K562 (cell line): ENCODE measurements at regions not wholly inside any gene's neighbourhood (a gene's known extent, or its start where the extent isn't known, plus 50 kb on each side); places are given as distances from the start of the nearest gene placed in this dataset.

Experiments
- ATAC-seq: fragments of 200-7000 bp; cut with Tn5 transposase; 3 replicates; pipeline ENCODE4 v1.9.1; 2020; ENCODE audit warnings: moderate library complexity
- BruUV-seq: library from RNA; stranded (reverse); fragments of 400-500 nt; replicated peaks from 2 replicates; lab custom pipeline; 2021; lab: Mats Ljungman, UMichigan
- CTCF ChIA-PET: fragments of 300-600 bp; formaldehyde crosslinking; extraction: SDS; loops from one replicate; lab custom pipeline; 2021; ENCODE audit warnings: low intra/inter-chr PET ratio; lab: Yijun Ruan, JAX
- POLR2A ChIA-PET: fragments of 300-600, 350-650 bp; sonication (Branson Sonifier 250); formaldehyde crosslinking; extraction: SDS; loops from one replicate; lab custom pipeline; 2021; ENCODE audit warnings: antibody characterized with exemption, inconsistent platforms; lab: Yijun Ruan, JAX
- DNase-seq, 4 experiments: peaks; one replicate each; pipeline versions ENCODE4 v3.0.0 to v3.0.0-alpha.2; 2011 to 2018; ENCODE audit warnings: low spot score in 3 of 4, mixed read lengths in 3 of 4; ENCODE audit errors: extremely low read depth in 1 of 4
- FAIRE-seq: peaks from 2 replicates; lab custom pipeline; 2011; peaks lifted over from hg19 to GRCh38; lab: Jason Lieb, UNC
- H2AFZ ChIP-seq: 2 replicates; pipeline ENCODE4 v1.6.0; 2011; ENCODE audit warnings: low read depth, low read length, control low read depth, inconsistent platforms
- H3K27ac ChIP-seq: fragments of 200-600 bp; 3 replicates; pipeline ENCODE4 v1.8.0; 2011; ENCODE audit warnings: low read depth, mild to moderate bottlenecking, control low read depth, inconsistent platforms, low read length, moderate library complexity, mixed read lengths; ENCODE audit errors: extremely low read depth
- H3K27me3 ChIP-seq, 2 experiments: fragments of 300-600 bp in 1 of 2; 2 replicates in 1 of 2; 3 replicates in 1 of 2; pipeline versions ENCODE4 v1.6.0 to v1.8.0; 2011; ENCODE audit warnings: inconsistent platforms in 2 of 2, low read length in 2 of 2, mild to moderate bottlenecking in 1 of 2, mixed read lengths in 1 of 2, moderate library complexity in 1 of 2; ENCODE audit not compliant: control insufficient read depth in 2 of 2, insufficient read depth in 2 of 2
- H3K36me3 ChIP-seq: fragments of 300-600 bp; 3 replicates; pipeline ENCODE4 v1.8.0; 2011; ENCODE audit warnings: mild to moderate bottlenecking, low read length, inconsistent platforms; ENCODE audit not compliant: control insufficient read depth, insufficient read depth
- H3K4me1 ChIP-seq, 2 experiments: fragments of 200-600 bp in 1 of 2; replicated peaks in 1 of 2; 2 replicates in 1 of 2; 3 replicates in 1 of 2; pipeline versions ENCODE4 v1.5.1 to v1.8.0; 2011; ENCODE audit warnings: inconsistent platforms in 2 of 2, low read length in 2 of 2, mild to moderate bottlenecking in 1 of 2, mixed read lengths in 1 of 2, moderate library complexity in 1 of 2; ENCODE audit not compliant: control insufficient read depth in 2 of 2, insufficient read depth in 2 of 2
- H3K4me2 ChIP-seq: 2 replicates; pipeline ENCODE4 v1.6.1; 2011; ENCODE audit warnings: low read length, control low read depth, inconsistent platforms, mixed read lengths; ENCODE audit not compliant: insufficient read depth
- H3K4me3 ChIP-seq: fragments of 200-600 bp; sonication (generic), shearing (Covaris generic); 2 replicates; pipeline ENCODE4 v1.5.1; 2016; ENCODE audit warnings: control low read depth, inconsistent platforms
- H3K79me2 ChIP-seq: fragments of 200-600 bp; 3 replicates; pipeline ENCODE4 v1.8.0; 2011; ENCODE audit warnings: low read length, inconsistent platforms; ENCODE audit not compliant: control insufficient read depth, insufficient read depth
- H3K9ac ChIP-seq, 2 experiments: 2 replicates each; pipeline versions ENCODE4 v1.6.0 to v1.6.1; 2011; ENCODE audit warnings: low read depth in 2 of 2, low read length in 2 of 2, control low read depth in 1 of 2, inconsistent platforms in 1 of 2, mild to moderate bottlenecking in 1 of 2, mixed read lengths in 1 of 2; ENCODE audit not compliant: insufficient read depth in 1 of 2
- H3K9me1 ChIP-seq: one replicate; pipeline ENCODE4 v1.6.0; 2011; ENCODE audit warnings: inconsistent platforms, mild to moderate bottlenecking, low read length, moderate library complexity; ENCODE audit not compliant: control insufficient read depth, insufficient read depth
- H3K9me3 ChIP-seq: replicated peaks from 2 replicates; pipeline ENCODE4 v1.5.1; 2011; ENCODE audit warnings: low read depth, low read length, inconsistent platforms; ENCODE audit not compliant: control insufficient read depth, insufficient read depth
- H4K20me1 ChIP-seq: replicated peaks from 2 replicates; pipeline ENCODE4 v1.6.1; 2011; ENCODE audit warnings: low read length, inconsistent platforms, mixed read lengths; ENCODE audit not compliant: control insufficient read depth, insufficient read depth
- CCAR2 ChIP-seq: fragments of 200-400 bp; formaldehyde crosslinking; IDR thresholded peaks from 2 replicates; pipeline ENCODE4 v1.6.1; 2017; ENCODE audit warnings: mild to moderate bottlenecking, low read depth, low read length
- ELF4 ChIP-seq: fragments of 450-650 bp; formaldehyde crosslinking; IDR thresholded peaks from 2 replicates; pipeline ENCODE4 v1.4.0; 2022; ENCODE audit warnings: missing genetic modification characterization
- KAT2B ChIP-seq: IDR thresholded peaks from one replicate; pipeline ENCODE4 v1.6.1; 2012; ENCODE audit warnings: low read depth, mild to moderate bottlenecking, control low read depth, inconsistent platforms, low read length, moderate library complexity
- MCM5 ChIP-seq: fragments of 450-650 bp; IDR thresholded peaks from 2 replicates; pipeline ENCODE4 v1.6.1; 2016; ENCODE audit warnings: low read depth
- NCOA6 ChIP-seq: fragments of 450-650 bp; IDR thresholded peaks from 2 replicates; pipeline ENCODE4 v1.6.1; 2017; ENCODE audit warnings: mild to moderate bottlenecking
- NUFIP1 ChIP-seq: fragments of 450-650 bp; IDR thresholded peaks from 2 replicates; pipeline ENCODE4 v1.6.1; 2018; ENCODE audit not compliant: partially characterized antibody
- POLR2G ChIP-seq: fragments of 200-400 bp; formaldehyde crosslinking; IDR thresholded peaks from 2 replicates; pipeline ENCODE4 v1.6.1; 2017; ENCODE audit warnings: low read depth, mild to moderate bottlenecking, antibody characterized with exemption, low read length, moderate library complexity
- POLR3A ChIP-seq: IDR thresholded peaks from 2 replicates; pipeline ENCODE4 v1.6.1; 2011; ENCODE audit warnings: borderline replicate concordance, mild to moderate bottlenecking, moderate library complexity; ENCODE audit not compliant: insufficient read length, insufficient read depth; ENCODE audit errors: extremely low read depth
- RBM17 ChIP-seq: fragments of 200-400 bp; formaldehyde crosslinking; IDR thresholded peaks from 2 replicates; pipeline ENCODE4 v1.6.1; 2017; ENCODE audit warnings: low read depth, mild to moderate bottlenecking, low read length, borderline replicate concordance
- ZNF311 ChIP-seq: fragments of 250-450 bp; sonication (Bioruptor Pico); IDR thresholded peaks from 2 replicates; pipeline ENCODE4 v1.4.0; 2020; ENCODE audit warnings: mild to moderate bottlenecking, moderate library complexity
- ZNF316 ChIP-seq: fragments of 450-650 bp; IDR thresholded peaks from 2 replicates; pipeline ENCODE4 v1.6.1; 2016
- ZNF778 ChIP-seq: fragments of 450-650 bp; formaldehyde crosslinking; IDR thresholded peaks from 2 replicates; pipeline ENCODE4 v1.4.0; 2020; ENCODE audit warnings: mild to moderate bottlenecking, moderate library complexity
- WGBS: fragments of 100-300 bp; shearing (Covaris generic); methylation state at CpG from one replicate; pipeline ENCODE4 v1.1.6; 2016; ENCODE audit warnings: low coverage, mixed read lengths; ENCODE audit not compliant: insufficient coverage; ENCODE audit errors: missing lambda C conversion rate; 5-methylcytosine and 5-hydroxymethylcytosine counted together
- in situ Hi-C: fragments of 300-500 bp; cut with MboI; formaldehyde crosslinking; loops from 4 replicates; pipeline ENCODE4 v1.15.0; 2018; ENCODE audit warnings: inconsistent platforms, mixed read lengths
- intact Hi-C: fragments of 100-400 bp; cut with micrococcal nuclease; formaldehyde crosslinking; loops from 2 replicates; pipeline ENCODE4 v1.14.2; 2022
- TF ChIP-seq, protein P1 (sequence below): sonication (generic); formaldehyde crosslinking; IDR thresholded peaks from 2 replicates; pipeline ENCODE4 v1.8.1; 2023; ENCODE audit warnings: missing genetic modification reagents, mild to moderate bottlenecking, borderline replicate concordance
- TF ChIP-seq, protein P2 (sequence below): sonication (generic); formaldehyde crosslinking; IDR thresholded peaks from 2 replicates; pipeline ENCODE4 v1.8.1; 2022; ENCODE audit warnings: missing genetic modification reagents
- TF ChIP-seq, protein P3 (sequence below): fragments of 250-450 bp; sonication (Bioruptor Pico); IDR thresholded peaks from 2 replicates; pipeline ENCODE4 v1.5.0; 2020; ENCODE audit warnings: mild to moderate bottlenecking
- TF ChIP-seq, protein P4 (sequence below): sonication (generic); IDR thresholded peaks from 2 replicates; pipeline ENCODE4 v1.6.1; 2016

DNA sequence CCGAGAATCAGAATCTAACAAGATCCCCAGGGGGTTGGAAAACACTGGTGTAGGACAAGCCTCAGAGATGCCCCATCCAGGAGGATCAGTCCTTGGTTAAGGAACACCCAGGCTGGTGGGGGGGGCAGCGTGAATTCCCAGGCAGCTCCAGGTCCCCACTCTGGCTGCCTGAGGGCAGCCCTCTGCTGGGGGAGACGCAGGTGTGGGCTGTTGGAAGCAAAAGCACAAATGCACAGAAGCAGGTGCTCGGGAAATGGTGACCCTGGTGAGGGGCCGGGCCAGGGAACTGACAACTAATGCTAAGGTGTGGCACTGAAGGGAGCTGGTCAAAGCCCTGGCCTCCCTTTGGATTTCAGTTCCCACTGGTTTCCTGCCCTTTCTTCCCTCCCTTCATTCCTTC lies 140.8 kb upstream of the CDH5 start:
- in situ Hi-C loops, result no loop called here
- ChIA-PET CTCF (no interaction called here), POLR2A (no interaction called here)
- intact Hi-C loops, result no loop called here
- Histone ChIP-seq H3K36me3 (no peaks in the 10 kb centered on the region), H4K20me1 (no peaks in the 10 kb centered on the region), H3K9me3 (no peaks in the 10 kb centered on the region), H3K79me2 (no peaks in the 10 kb centered on the region), H3K9ac (no peak overlapping the region), H3K27me3 (peaks cover 0 to 4% of the 10 kb centered on the region in 2 experiments; a peak in 2 of 5 replicates), H3K4me3 (no peak overlapping the region), H3K9me1 (no peaks in the 10 kb centered on the region), H3K27ac (no peak overlapping the region), H3K4me2 (no peak overlapping the region), H2AFZ (no peak overlapping the region), H3K4me1 (no peaks in the 10 kb centered on the region)
- no TSS peak for BruUV-seq
- TF ChIP-seq ZNF316, result no peak
- TF ChIP-seq, protein P1, sequence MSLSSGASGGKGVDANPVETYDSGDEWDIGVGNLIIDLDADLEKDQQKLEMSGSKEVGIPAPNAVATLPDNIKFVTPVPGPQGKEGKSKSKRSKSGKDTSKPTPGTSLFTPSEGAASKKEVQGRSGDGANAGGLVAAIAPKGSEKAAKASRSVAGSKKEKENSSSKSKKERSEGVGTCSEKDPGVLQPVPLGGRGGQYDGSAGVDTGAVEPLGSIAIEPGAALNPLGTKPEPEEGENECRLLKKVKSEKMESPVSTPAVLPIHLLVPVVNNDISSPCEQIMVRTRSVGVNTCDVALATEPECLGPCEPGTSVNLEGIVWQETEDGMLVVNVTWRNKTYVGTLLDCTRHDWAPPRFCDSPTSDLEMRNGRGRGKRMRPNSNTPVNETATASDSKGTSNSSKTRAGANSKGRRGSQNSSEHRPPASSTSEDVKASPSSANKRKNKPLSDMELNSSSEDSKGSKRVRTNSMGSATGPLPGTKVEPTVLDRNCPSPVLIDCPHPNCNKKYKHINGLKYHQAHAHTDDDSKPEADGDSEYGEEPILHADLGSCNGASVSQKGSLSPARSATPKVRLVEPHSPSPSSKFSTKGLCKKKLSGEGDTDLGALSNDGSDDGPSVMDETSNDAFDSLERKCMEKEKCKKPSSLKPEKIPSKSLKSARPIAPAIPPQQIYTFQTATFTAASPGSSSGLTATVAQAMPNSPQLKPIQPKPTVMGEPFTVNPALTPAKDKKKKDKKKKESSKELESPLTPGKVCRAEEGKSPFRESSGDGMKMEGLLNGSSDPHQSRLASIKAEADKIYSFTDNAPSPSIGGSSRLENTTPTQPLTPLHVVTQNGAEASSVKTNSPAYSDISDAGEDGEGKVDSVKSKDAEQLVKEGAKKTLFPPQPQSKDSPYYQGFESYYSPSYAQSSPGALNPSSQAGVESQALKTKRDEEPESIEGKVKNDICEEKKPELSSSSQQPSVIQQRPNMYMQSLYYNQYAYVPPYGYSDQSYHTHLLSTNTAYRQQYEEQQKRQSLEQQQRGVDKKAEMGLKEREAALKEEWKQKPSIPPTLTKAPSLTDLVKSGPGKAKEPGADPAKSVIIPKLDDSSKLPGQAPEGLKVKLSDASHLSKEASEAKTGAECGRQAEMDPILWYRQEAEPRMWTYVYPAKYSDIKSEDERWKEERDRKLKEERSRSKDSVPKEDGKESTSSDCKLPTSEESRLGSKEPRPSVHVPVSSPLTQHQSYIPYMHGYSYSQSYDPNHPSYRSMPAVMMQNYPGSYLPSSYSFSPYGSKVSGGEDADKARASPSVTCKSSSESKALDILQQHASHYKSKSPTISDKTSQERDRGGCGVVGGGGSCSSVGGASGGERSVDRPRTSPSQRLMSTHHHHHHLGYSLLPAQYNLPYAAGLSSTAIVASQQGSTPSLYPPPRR (CRISPR knock-in tag), result no peak
- no peak for TF ChIP-seq NUFIP1
- TF ChIP-seq MCM5, result no peak
- TF ChIP-seq, protein P2, sequence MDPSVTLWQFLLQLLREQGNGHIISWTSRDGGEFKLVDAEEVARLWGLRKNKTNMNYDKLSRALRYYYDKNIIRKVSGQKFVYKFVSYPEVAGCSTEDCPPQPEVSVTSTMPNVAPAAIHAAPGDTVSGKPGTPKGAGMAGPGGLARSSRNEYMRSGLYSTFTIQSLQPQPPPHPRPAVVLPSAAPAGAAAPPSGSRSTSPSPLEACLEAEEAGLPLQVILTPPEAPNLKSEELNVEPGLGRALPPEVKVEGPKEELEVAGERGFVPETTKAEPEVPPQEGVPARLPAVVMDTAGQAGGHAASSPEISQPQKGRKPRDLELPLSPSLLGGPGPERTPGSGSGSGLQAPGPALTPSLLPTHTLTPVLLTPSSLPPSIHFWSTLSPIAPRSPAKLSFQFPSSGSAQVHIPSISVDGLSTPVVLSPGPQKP (CRISPR knock-in tag), result no peak
- no peak for TF ChIP-seq ELF4 (CRISPR knock-in tag)
- TF ChIP-seq KAT2B, result no peak
- TF ChIP-seq, protein P3, sequence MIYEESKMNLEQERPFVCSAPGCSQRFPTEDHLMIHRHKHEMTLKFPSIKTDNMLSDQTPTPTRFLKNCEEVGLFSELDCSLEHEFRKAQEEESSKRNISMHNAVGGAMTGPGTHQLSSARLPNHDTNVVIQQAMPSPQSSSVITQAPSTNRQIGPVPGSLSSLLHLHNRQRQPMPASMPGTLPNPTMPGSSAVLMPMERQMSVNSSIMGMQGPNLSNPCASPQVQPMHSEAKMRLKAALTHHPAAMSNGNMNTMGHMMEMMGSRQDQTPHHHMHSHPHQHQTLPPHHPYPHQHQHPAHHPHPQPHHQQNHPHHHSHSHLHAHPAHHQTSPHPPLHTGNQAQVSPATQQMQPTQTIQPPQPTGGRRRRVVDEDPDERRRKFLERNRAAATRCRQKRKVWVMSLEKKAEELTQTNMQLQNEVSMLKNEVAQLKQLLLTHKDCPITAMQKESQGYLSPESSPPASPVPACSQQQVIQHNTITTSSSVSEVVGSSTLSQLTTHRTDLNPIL (CRISPR knock-in tag), result no peak
- TF ChIP-seq CCAR2, result no peak
- no peak for TF ChIP-seq ZNF311
- TF ChIP-seq RBM17, result no peak
- no peak for TF ChIP-seq POLR3A
- no peak for TF ChIP-seq ZNF778 (CRISPR knock-in tag)
- no peak for TF ChIP-seq NCOA6
- no peak for TF ChIP-seq POLR2G
- TF ChIP-seq, protein P4, sequence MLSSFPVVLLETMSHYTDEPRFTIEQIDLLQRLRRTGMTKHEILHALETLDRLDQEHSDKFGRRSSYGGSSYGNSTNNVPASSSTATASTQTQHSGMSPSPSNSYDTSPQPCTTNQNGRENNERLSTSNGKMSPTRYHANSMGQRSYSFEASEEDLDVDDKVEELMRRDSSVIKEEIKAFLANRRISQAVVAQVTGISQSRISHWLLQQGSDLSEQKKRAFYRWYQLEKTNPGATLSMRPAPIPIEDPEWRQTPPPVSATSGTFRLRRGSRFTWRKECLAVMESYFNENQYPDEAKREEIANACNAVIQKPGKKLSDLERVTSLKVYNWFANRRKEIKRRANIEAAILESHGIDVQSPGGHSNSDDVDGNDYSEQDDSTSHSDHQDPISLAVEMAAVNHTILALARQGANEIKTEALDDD, result no peak
- DNase-seq, result no peak
- WGBS, result 2% methylated on average over 5 of the region's 5 CpGs
- no peak for FAIRE-seq
- no peak for ATAC-seq
